HepG2 (cell line): ENCODE measurements at regions not wholly inside any gene's neighbourhood (a gene's known extent, or its start where the extent isn't known, plus 50 kb on each side); places are given as distances from the start of the nearest gene placed in this dataset.
A peak's percentile ranks its signal among the peaks of the same experiment; 100 is the strongest.

Source experiments
- ATAC-seq: fragments of 200-7000 bp; cut with Tn5 transposase; 3 replicates; pipeline ENCODE4 v1.9.1; 2020; ENCODE audit warnings: mild to moderate bottlenecking, moderate library complexity
- BruUV-seq: library from RNA; stranded (reverse); fragments of 400-500 nt; replicated peaks from 2 replicates; lab custom pipeline; 2021; lab: Mats Ljungman, UMichigan
- CTCF ChIA-PET: fragments of 300-600 bp; formaldehyde crosslinking; extraction: SDS; loops from one replicate; lab custom pipeline; 2021; ENCODE audit warnings: low total read pairs, inconsistent platforms, low intra/inter-chr PET ratio; lab: Yijun Ruan, JAX
- POLR2A ChIA-PET: fragments of 350-600 bp; sonication (Branson Sonifier 250); formaldehyde crosslinking; loops from one replicate; lab custom pipeline; 2020; ENCODE audit warnings: antibody characterized with exemption, inconsistent platforms; lab: Yijun Ruan, JAX
- DNase-seq: peaks from one replicate; pipeline ENCODE4 v3.0.0-alpha.2; 2015; ENCODE audit warnings: low spot score
- FAIRE-seq: peaks from 3 replicates; lab custom pipeline; 2011; peaks lifted over from hg19 to GRCh38; lab: Jason Lieb, UNC
- H2AFZ ChIP-seq: one replicate; pipeline ENCODE4 v1.6.1; 2011; ENCODE audit warnings: low read length, inconsistent platforms
- H3K27ac ChIP-seq: fragments of 300-600 bp; 3 replicates; pipeline ENCODE4 v1.8.0; 2011; ENCODE audit warnings: mixed run types, mild to moderate bottlenecking, mixed read lengths, low read length, inconsistent platforms; ENCODE audit not compliant: insufficient read depth; ENCODE audit errors: extremely low read length
- H3K27me3 ChIP-seq, 2 experiments: fragments of 200-600 bp in 1 of 2; 2 replicates in 1 of 2; 3 replicates in 1 of 2; pipeline versions ENCODE4 v1.6.0 to v1.8.0; 2011; ENCODE audit warnings: low read length in 2 of 2, mild to moderate bottlenecking in 2 of 2, moderate library complexity in 2 of 2, inconsistent platforms in 1 of 2; ENCODE audit not compliant: insufficient read depth in 2 of 2, control insufficient read depth in 1 of 2
- H3K36me3 ChIP-seq, 2 experiments: fragments of 200-600 bp in 1 of 2; replicated peaks in 1 of 2; 2 replicates in 1 of 2; 3 replicates in 1 of 2; pipeline versions ENCODE4 v1.5.1 to v1.8.0; 2011; ENCODE audit warnings: low read length in 2 of 2, inconsistent platforms in 1 of 2; ENCODE audit not compliant: insufficient read depth in 2 of 2, control insufficient read depth in 1 of 2
- H3K4me1 ChIP-seq: 2 replicates; pipeline ENCODE4 v1.5.1; 2012; ENCODE audit warnings: low read length, inconsistent platforms; ENCODE audit not compliant: insufficient read depth
- H3K4me2 ChIP-seq: 2 replicates; pipeline ENCODE4 v1.6.0; 2011; ENCODE audit warnings: low read depth, low read length, inconsistent platforms
- H3K4me3 ChIP-seq, 3 experiments: fragments of 200-600 bp in 1 of 3; sonication (generic), shearing (Covaris generic) in 1 of 3; replicated peaks in 1 of 3; 2 replicates each; pipeline ENCODE4 v1.5.1; 2011 to 2016; ENCODE audit warnings: low read length in 3 of 3, inconsistent platforms in 2 of 3, low read depth in 2 of 3, mild to moderate bottlenecking in 2 of 3, control low read depth in 1 of 3, mixed read lengths in 1 of 3; ENCODE audit not compliant: insufficient read depth in 1 of 3
- H3K79me2 ChIP-seq: one replicate; pipeline ENCODE4 v1.6.1; 2011; ENCODE audit warnings: low read length, inconsistent platforms; ENCODE audit not compliant: insufficient read depth
- H3K9ac ChIP-seq: 2 replicates; pipeline ENCODE4 v1.6.0; 2011; ENCODE audit warnings: mild to moderate bottlenecking, low read depth, low read length, inconsistent platforms; ENCODE audit not compliant: insufficient read depth
- H3K9me3 ChIP-seq: 2 replicates; pipeline ENCODE4 v1.5.1; 2012; ENCODE audit warnings: mild to moderate bottlenecking, low read length
- H4K20me1 ChIP-seq: 2 replicates; pipeline ENCODE4 v1.6.0; 2011; ENCODE audit warnings: inconsistent platforms, mild to moderate bottlenecking, low read length, moderate library complexity; ENCODE audit not compliant: insufficient read depth
- FOSL2 ChIP-seq: sonication (generic); formaldehyde crosslinking; IDR thresholded peaks from 2 replicates; pipeline ENCODE4 v1.4.0; 2020; ENCODE audit warnings: missing genetic modification reagents
- POLR2AphosphoS5 ChIP-seq: IDR thresholded peaks from 2 replicates; pipeline ENCODE4 v1.6.1; 2012; ENCODE audit warnings: low read depth, low read length
- RARA ChIP-seq: IDR thresholded peaks from 2 replicates; pipeline ENCODE4 v1.6.1; 2016; ENCODE audit warnings: missing genetic modification reagents, missing compliant biosample characterization
- SP4 ChIP-seq: sonication (generic); formaldehyde crosslinking; IDR thresholded peaks from 2 replicates; pipeline ENCODE4 v1.8.1; 2023; ENCODE audit warnings: mild to moderate bottlenecking, missing genetic modification reagents
- STAG1 ChIP-seq: sonication (generic); formaldehyde crosslinking; IDR thresholded peaks from 2 replicates; pipeline ENCODE4 v1.4.0; 2020; ENCODE audit warnings: missing genetic modification reagents
- ZBTB1 ChIP-seq: sonication (generic); formaldehyde crosslinking; IDR thresholded peaks from 2 replicates; pipeline ENCODE4 v1.4.0; 2020; ENCODE audit warnings: missing genetic modification reagents, borderline replicate concordance
- WGBS: methylation state at CpG from one replicate; pipeline ENCODE4 v1.1.6; 2017; ENCODE audit warnings: low lambda C conversion rate; 5-methylcytosine and 5-hydroxymethylcytosine counted together
- in situ Hi-C: cut with HindIII; loops from 2 replicates; pipeline ENCODE4 v1.10.0; 2017; ENCODE audit warnings: low pct_unique_long_range_greater_than_20kb; ENCODE audit not compliant: extremely low pct_ligation_motif_present
- intact Hi-C: fragments of 100-400 bp; cut with micrococcal nuclease; formaldehyde crosslinking; loops from one replicate; pipeline ENCODE4 v1.10.0; 2022; ENCODE audit not compliant: unreplicated experiment

DNA sequence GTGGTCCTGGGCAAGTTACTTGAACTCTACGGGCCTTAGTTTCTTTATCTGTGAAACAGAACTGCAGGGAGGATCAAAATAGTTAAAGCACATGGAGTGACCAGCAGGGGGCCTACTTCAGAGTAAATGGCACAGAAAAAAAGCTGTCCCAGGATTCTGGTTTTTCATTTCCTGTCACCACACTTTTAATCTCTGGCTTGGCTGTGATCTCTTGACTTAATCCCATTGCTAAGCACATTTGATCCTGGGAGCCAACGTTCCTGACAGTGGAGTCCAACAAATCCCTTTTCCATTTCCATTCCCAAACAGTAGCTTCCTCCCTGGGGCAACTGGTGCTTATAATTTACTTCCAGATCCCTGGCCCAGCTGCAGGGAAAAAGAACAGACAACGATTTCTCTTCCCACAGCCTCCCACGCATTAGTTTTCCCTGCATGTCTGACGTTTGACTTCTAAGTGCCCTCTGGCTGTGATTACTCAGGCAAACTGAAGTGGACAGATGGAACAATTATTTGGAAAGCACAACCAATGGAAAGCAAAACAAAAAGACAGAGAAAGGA, 136.5 kb upstream of the STK32A start (continued):
- TF ChIP-seq STAG1: peak; percentile 67
- TF ChIP-seq, all 625 proteins: peak for 6

DNA sequence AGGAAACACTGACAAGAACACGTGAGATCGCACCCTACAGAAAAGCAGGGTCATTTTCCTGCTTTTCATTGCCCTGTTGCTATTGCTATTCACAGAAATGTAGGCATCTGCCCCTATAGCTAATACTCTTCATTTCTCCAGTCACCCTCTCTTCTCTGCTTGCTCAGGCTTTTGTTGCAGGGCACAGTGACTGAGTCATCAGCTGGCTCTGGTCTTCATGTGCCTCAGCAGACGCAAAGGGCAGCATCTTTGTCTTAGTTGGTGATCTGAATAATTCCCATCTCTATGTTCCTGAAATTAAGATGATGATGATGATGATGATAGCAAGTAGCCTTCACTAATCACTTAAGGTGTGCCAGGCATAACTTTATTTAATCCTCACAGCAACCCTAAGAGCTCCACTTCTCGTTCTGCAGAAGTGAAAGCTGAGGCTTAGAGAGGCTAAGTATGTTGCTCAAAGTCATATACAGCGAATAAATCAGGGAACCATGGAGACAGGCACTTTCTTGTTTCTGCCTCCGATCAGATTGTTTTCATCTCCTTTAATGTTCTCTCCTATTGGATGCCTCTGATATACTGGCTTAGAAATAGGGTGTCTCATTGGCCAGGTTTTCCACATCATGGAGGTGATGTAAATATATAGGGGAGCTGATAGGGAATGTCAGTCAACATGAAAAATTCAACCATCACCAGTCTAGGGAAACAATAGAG, 133.0 kb upstream of the STK32A start:
- Histone ChIP-seq H3K4me3 (no peak overlapping the region), H3K27ac (no peak overlapping the region), H4K20me1 (no peaks in the 10 kb centered on the region), H3K4me2 (no peak overlapping the region), H3K27me3 (no peaks in the 10 kb centered on the region), H3K9ac (no peak overlapping the region), H2AFZ (no peak overlapping the region)
- ChIA-PET CTCF (no interaction called here), POLR2A (no interaction called here)
- no TSS peak for BruUV-seq
- 32% methylated on average over 6 of the region's 6 CpGs for WGBS
- in situ Hi-C loops: no loop called here
- ATAC-seq: no peak
- intact Hi-C loops: no loop called here
- TF ChIP-seq SP4 (CRISPR knock-in tag) (no peak), FOSL2 (CRISPR knock-in tag) (peak; percentile 45; the same call in 1 of the 2 replicates)
- TF ChIP-seq, all 625 proteins: peak for 1
- H3K9me3 ChIP-seq: no peaks in the 10 kb centered on the region
- 0 out of 2 replicates have a peak, but pooled peaks cover 6% of the 10 kb centered on the region for H3K4me1 ChIP-seq
- no peak for DNase-seq
- H3K36me3 ChIP-seq: no peaks in the 10 kb centered on the region
- H3K79me2 ChIP-seq: no peaks in the 10 kb centered on the region
- FAIRE-seq: no peak

DNA sequence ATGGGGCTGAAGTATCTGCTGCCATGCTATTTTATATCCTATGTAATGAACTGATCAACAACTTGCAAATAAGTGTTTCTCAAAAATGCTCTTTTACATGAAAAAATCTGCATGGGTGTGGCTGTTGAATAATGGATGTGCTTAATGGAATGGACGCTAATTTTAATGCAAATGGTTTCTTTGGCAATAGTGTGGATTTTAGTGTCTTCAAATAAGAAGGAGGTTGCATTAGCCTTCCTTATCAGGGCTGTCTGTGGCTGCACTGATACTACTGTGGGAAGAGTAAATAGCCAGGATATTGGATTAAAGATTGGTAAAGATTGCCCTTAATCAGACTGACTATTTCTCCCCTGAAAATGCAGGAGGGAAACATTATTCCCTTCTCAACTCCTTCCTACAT, 121.9 kb upstream of the STK32A start:
- DNase-seq: no peak
- ATAC-seq: no peak
- in situ Hi-C loops: no loop called here
- intact Hi-C loops: no loop called here
- TF ChIP-seq ZBTB1 (CRISPR knock-in tag): no peak
- no peak for TF ChIP-seq POLR2AphosphoS5
- no peak for TF ChIP-seq RARA
- Histone ChIP-seq H3K27ac (no peak overlapping the region), H3K36me3 (no peaks in the 10 kb centered on the region), H3K4me1 (no peaks in the 10 kb centered on the region), H3K9ac (no peak overlapping the region), H3K9me3 (no peaks in the 10 kb centered on the region), H4K20me1 (no peaks in the 10 kb centered on the region), H3K4me2 (no peak overlapping the region), H3K79me2 (no peaks in the 10 kb centered on the region), H2AFZ (no peak overlapping the region), H3K4me3 (no peak overlapping the region), H3K27me3 (no peaks in the 10 kb centered on the region)
- FAIRE-seq: no peak
- ChIA-PET POLR2A (no interaction called here), CTCF (no interaction called here)
- 5% methylated on average over 1 of the region's 1 CpG for WGBS
- BruUV-seq: no TSS peak
